Lower leg skin (tissue), 3 donors: ENCODE measurements at regions not wholly inside any gene's neighbourhood (a gene's known extent, or its start where the extent isn't known, plus 50 kb on each side); places are given as distances from the start of the nearest gene placed in this dataset.

ENCODE experiments used
- CTCF ChIP-seq, 3 donors: fragments of 450-650 bp; IDR thresholded peaks; one replicate each; pipeline ENCODE4 v1.5.1; 2016; ENCODE audit warnings: antibody characterized with exemption in 3 of 3, mild to moderate bottlenecking in 3 of 3, moderate library complexity in 2 of 3
- POLR2A ChIP-seq, 2 donors: fragments of 450-650 bp; IDR thresholded peaks; one replicate each; pipeline ENCODE4 v1.6.1; 2016 to 2017; ENCODE audit warnings: antibody characterized with exemption in 2 of 2, mild to moderate bottlenecking in 1 of 2, moderate library complexity in 1 of 2

GRCh38 chr12:125841332-125841731, 776.1 kb downstream of the AACS start:
- TF ChIP-seq CTCF (IDR thresholded peaks at IDR 0.05) (no peak), POLR2A (IDR thresholded peaks at IDR 0.05) (no peak)
